Astrocyte of the spinal cord (primary cell): ENCODE measurements at regions not wholly inside any gene's neighbourhood (a gene's known extent, or its start where the extent isn't known, plus 50 kb on each side); places are given as distances from the start of the nearest gene placed in this dataset.

Experiments
- DNase-seq: peaks from one replicate; pipeline ENCODE4 v3.0.0; 2011; ENCODE audit warnings: low read depth, low spot score
- H3K4me3 ChIP-seq: 2 replicates; pipeline ENCODE4 v1.5.1; 2011; ENCODE audit warnings: low read depth, mild to moderate bottlenecking, low read length, moderate library complexity
- in situ Hi-C: cut with HindIII; loops from 2 replicates; pipeline ENCODE4 v1.10.0; 2017; ENCODE audit warnings: low sequenced_read_pairs
- TF ChIP-seq, protein P1 (sequence below): IDR thresholded peaks from 2 replicates; pipeline ENCODE4 v1.5.1; 2012; ENCODE audit warnings: low read depth, mild to moderate bottlenecking, low read length, inconsistent platforms

DNA sequence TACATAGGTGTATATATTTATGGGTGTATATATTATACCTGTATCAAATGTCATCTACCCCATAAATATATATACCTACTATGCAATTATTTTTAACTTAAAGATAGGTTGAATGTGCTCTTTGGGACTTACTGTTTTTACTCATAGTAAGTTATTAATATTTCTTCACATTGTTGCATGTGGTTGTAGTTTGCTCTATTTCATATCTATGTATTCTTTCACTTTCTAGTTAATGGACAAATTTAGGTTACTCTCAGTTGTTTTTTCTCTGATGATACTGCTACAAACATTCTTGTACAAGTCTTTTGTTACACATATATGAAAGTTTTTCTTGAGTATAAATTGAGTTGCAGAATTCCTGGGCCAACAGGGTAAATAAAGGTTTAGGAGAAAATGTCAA is 601.8 kb upstream of the ID2 start:
- H3K4me3 ChIP-seq: no peak overlapping the region
- TF ChIP-seq, protein P1, sequence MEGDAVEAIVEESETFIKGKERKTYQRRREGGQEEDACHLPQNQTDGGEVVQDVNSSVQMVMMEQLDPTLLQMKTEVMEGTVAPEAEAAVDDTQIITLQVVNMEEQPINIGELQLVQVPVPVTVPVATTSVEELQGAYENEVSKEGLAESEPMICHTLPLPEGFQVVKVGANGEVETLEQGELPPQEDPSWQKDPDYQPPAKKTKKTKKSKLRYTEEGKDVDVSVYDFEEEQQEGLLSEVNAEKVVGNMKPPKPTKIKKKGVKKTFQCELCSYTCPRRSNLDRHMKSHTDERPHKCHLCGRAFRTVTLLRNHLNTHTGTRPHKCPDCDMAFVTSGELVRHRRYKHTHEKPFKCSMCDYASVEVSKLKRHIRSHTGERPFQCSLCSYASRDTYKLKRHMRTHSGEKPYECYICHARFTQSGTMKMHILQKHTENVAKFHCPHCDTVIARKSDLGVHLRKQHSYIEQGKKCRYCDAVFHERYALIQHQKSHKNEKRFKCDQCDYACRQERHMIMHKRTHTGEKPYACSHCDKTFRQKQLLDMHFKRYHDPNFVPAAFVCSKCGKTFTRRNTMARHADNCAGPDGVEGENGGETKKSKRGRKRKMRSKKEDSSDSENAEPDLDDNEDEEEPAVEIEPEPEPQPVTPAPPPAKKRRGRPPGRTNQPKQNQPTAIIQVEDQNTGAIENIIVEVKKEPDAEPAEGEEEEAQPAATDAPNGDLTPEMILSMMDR: no peak
- in situ Hi-C loops: no loop called here
- no peak for DNase-seq

DNA sequence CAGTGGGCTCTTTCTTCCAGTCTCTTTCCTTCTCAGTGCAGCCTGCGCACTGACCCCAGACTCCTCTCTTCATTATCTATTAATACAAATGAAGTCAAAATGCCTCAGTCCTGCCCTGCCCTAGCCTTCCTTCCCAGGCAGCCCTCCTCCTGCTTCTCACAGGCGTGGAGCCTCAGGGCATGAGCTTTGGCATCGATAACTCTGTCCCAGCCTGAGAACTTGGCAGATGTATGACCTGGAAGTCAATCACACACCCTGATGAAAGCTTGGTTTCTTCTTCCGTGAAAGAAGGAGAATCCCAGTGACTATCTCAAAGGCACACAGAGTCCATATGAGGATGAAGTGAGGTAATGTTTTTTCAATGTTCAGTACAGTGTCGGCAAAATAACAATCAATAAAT is 600.7 kb upstream of the ID2 start:
- in situ Hi-C loops: no loop called here
- TF ChIP-seq, protein P1: no peak
- no peak for DNase-seq
- H3K4me3 ChIP-seq: no peak overlapping the region

DNA sequence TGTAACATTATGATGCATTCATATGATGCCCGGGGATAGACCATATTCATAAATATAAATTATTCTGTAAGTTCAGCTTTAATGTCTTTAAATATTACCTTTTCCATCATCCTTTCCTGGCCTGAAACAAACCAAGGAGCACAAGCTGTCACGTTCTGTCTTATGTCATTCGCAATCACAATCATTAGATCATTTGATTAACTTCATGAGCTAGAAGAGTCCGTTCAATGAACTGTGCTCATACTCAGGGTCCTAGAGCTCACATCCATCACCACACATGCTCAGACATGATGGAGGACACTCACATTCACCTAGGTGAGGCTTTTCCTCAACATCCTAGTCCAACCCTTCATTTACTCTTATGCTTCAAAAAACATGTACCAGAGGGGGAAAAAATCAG is 599.0 kb upstream of the ID2 start:
- DNase-seq: no peak
- TF ChIP-seq, protein P1: no peak
- in situ Hi-C loops: no loop called here
- no peak overlapping the region for H3K4me3 ChIP-seq

DNA sequence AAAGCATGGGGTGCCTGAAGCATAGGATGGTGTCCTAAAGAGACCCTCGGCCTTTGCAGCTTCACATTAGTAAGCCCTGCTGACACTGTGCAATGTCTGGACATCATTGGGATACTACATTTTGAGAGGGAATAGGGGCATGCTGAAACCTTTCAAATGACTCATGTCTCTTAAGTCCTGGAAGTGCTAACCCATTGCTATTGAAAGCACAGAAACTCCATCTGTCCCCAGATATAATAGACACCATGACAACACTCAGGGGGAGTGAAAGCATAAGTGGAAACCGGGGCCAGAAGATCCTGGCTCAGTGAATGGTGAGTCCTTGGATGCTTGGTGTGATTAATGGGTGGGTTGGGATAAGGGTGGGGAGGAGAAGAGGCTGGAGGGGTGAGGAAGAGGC is 595.5 kb upstream of the ID2 start:
- DNase-seq: peak; percentile 22
- no peak overlapping the region for H3K4me3 ChIP-seq
- in situ Hi-C loops: no loop called here
- TF ChIP-seq, protein P1: no peak

DNA sequence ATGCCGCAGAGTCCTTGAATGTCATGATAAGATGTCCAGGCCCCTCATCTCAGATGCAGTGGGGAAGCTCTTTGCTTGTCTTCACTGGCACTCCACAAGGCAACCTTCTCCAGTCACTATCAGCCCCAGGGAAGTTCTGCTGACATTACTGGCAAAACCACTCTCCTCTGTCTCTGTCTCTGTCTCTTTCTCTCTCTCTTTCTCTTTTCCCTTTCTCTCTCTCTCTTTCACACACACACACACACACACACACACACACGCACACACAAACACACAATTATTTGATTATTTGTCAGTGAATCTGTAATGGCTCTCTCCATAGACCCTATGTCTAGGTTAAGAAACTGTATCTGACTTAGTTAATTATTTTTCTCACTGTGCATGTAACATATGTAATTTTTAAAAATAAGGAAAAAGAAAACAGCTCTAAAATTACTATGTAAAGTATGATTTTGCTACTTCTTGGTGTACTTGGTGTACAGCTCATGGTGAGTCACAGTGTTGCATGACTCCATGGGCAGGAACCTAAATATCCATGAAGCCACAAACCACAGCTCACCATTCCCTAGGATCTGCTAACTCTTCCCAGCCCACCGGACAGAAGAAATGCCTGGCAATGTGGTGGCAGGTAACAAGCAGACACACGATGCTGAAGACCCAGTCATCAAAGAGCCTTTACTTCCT is 594.9 kb upstream of the ID2 start:
- DNase-seq: peak; percentile 96
- in situ Hi-C loops: no loop called here
- no peak overlapping the region for H3K4me3 ChIP-seq
- TF ChIP-seq, protein P1: no peak

DNA sequence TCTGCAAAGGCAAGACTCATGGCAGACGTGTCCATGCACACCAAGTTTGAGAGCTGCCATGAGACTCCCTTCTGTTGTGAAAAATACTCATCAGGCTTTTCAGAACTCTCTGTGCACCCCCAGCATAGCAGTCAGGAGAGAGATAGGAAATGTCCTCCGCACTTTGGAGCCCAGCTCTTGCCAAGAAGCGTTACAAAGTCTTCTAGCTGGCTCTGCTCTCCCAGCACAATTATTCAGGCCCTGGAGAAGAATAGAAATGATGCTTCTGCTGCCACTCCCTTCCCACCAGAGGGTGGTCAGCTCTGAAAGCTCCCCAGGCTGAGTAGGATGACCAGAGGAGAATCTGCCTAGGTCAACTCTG is 594.4 kb upstream of the ID2 start:
- TF ChIP-seq, protein P1: no peak
- no peak for DNase-seq
- no peak overlapping the region for H3K4me3 ChIP-seq
- in situ Hi-C loops: no loop called here
